GM12801 (cell line): ENCODE measurements at regions not wholly inside any gene's neighbourhood (a gene's known extent, or its start where the extent isn't known, plus 50 kb on each side); places are given as distances from the start of the nearest gene placed in this dataset.

Experiments
- TF ChIP-seq, protein P1 (sequence below): IDR thresholded peaks from one replicate; pipeline ENCODE4 v1.5.1; 2011; ENCODE audit warnings: control low read depth; ENCODE audit not compliant: insufficient read length; ENCODE audit errors: extremely low read depth

DNA sequence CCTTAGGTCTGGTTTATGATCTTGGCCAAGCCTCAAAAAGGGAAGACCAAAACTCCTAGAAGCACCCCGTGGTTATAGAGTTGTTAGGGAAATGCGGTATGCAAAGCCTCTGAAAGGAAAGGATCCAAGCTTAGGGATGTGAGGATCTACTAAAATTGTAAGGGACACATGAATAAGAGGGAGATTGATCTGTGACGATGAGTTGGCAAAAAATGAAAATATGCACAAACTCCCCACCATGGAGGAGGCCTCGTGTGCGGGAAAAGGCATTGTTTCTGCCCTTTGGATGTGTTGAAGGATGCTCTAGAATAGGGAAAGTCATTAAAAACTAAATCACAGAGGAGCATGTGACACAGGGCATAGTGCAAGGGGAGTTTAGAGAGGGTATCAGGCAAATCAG lies 88.7 kb upstream of the UBL3 start:
- TF ChIP-seq, protein P1, sequence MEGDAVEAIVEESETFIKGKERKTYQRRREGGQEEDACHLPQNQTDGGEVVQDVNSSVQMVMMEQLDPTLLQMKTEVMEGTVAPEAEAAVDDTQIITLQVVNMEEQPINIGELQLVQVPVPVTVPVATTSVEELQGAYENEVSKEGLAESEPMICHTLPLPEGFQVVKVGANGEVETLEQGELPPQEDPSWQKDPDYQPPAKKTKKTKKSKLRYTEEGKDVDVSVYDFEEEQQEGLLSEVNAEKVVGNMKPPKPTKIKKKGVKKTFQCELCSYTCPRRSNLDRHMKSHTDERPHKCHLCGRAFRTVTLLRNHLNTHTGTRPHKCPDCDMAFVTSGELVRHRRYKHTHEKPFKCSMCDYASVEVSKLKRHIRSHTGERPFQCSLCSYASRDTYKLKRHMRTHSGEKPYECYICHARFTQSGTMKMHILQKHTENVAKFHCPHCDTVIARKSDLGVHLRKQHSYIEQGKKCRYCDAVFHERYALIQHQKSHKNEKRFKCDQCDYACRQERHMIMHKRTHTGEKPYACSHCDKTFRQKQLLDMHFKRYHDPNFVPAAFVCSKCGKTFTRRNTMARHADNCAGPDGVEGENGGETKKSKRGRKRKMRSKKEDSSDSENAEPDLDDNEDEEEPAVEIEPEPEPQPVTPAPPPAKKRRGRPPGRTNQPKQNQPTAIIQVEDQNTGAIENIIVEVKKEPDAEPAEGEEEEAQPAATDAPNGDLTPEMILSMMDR, result no peak

DNA sequence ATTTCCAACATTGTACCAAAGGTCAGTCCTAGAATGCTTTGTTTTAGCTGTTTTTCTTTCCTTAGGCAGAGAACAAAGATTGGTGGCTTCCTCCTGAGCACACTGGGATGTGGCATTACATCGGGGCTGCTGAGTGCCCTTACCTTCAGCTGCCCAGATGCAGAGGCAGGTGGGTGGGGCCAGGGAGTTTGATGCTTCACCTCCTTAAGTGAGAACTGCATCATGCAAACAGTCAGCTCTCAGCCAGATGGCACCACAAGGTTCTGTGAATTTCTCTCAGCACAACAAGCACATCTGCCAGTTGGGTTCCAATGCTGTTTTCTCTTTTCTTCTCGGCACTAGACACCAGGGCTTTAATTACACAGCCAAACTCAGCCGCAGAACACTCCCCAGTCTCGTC lies 87.4 kb upstream of the UBL3 start:
- TF ChIP-seq, protein P1, result no peak

DNA sequence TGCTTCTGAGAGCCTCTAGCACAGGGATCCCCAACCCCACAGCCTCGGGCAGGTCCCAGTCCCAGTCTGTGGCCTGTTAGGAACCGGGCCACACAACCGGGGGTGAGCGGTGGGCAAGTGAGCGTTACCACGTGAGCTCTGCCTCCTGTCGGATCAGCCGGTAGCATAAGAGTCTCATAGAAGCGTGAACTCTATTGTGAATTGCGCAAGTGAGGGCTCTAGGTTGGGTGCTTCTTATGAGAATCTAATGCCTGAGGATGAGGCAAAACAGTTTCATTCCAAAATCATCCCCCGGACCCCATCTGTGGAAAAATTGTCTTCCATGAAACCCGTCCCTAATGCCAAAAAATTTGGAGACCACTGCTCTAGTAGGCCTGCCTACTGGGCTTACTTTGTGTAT lies 87.0 kb upstream of the UBL3 start:
- TF ChIP-seq, protein P1, result no peak

DNA sequence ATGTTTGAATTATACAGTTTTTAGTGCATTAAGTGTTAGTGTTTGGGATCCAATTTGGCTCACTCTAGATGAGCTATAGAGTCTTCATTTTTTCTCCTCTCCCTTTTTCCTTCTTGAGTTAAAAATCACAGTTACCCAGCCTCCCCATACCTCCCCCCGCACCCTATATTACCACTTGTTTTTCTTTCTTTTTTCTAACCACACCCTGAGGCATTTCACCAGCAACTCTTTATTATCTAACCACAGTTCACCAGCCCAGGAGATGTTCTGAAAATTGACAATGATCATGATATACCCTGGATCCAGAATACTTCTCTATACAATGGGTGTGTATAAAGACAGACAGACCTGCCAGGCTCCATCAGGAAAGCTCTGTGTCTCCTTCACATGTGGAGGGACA lies 86.5 kb upstream of the UBL3 start:
- TF ChIP-seq, protein P1, result no peak

DNA sequence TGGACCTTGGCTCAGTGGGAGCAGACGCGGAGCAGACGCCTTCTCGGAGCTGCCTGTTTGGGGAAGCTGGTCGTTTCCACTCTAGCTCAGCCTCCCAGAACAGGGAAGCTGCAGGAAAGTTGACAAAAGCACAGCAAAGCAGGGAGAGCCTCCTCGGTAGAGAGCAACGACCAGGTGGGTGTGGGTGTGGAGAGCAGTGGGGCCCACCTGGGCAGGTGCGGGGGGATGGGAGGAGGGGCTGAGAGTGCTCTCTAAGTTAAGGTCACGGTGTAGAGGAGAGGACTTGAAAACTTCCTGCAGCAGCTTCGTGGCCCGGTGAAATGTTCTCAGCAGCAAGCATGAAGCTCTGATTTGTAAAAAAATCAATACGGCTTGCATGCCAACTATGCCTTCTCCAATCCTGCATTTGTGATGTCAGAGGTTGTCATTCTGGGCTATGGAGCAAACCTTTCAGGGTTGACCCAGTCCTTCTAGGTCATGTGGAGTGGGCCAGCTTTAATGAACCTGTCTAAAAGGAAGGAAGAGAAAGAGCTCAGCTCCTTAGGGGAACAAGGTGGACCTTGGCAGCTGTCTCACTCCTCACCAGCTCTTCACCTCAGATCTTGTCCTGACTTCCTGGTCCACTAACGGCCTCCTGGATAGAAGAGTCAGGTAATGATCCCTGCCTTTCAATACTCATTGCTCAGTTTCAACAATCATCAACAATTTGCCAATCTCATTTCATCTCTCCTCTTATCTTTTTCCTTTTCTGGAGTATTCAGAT lies 85.8 kb upstream of the UBL3 start:
- TF ChIP-seq, protein P1, result no peak

DNA sequence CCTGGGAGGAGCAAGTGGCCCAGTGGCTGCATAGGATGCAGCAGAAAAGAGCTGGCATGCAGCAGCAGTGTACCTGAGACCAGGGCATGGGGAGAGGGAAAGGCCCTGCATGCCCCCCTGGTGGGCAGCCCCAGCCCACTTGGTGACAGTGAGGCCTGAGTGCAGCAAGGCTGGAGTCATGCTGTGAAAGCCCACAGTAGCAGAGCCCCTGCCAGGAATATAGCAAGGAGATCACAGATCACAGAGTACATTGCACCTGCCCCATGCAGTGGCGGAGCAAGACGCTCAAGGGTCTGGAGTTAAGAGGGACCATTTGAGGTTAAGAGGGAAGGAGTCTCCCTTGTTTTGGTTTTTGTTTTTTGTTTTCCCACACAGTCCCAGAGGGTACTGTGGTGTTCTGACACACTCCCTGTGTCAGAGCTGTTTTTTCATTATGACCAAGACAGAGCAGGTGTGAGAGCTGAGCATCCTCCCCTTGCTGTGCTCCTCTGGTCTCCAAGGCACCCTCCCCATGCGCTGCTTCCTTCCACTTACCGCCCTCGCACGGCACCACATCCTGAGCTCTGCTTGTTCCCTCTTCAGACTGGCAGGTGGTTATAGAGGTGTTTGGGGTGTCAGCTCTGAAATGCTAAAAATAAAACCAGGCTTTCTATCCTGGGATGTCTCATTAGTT lies 85.0 kb upstream of the UBL3 start:
- TF ChIP-seq, protein P1, result no peak

DNA sequence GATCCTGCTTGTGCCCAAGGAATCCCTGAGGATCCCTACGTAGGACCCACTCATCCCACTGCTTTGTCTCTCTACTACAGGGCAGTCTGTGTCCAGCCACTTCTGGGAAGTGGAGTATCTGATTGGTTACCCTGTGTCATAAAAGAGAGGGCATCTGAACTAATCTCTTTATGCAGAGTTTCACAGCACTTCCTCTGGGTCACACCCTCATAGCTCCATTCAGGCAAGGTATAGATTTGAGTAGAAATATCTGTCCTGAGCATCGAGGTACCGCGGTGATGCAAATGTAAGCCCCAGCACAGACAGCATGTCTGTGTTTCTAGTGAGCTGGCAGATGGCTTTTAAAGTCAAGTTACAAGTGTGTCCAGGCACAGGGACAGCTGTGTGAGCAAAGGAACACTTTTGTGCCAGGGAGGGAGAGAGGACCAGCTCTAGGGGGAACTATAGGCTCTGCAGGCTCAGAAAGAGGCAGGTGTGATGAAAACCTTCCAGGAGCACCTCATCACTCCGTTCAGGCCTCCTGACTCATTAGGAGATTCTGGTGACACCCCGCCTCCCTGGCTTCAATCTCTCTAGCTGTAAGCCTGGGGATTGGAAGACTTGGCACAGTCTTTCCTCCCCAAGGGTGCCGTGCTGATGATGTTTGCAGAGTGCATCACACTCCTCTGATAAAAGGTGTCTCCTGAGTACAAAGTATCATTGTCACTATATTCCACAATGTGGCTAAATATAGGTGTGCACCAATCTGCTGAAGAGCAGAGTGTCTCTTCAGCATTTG lies 84.3 kb upstream of the UBL3 start:
- TF ChIP-seq, protein P1, result no peak
